ENCODE measurements at regions not wholly inside any gene's neighbourhood (a gene's known extent, or its start where the extent isn't known, plus 50 kb on each side); places are given as distances from the start of the nearest gene placed in this dataset.

- TF ChIP-seq POLR2AphosphoS5 (IDR thresholded peaks at IDR 0.05; ENCODE audit: low read depth, low read length) (no peak), REST (IDR thresholded peaks at IDR 0.05; ENCODE audit: insufficient read depth in 1 of 2, low read depth in 2 of 2, low read length in 2 of 2) (no peak), FOXP2 (optimal IDR thresholded peaks at IDR 0.05; ENCODE audit: borderline replicate concordance, extremely low read depth, extremely low read length, insufficient read depth) (no peak), SIN3A (IDR thresholded peaks at IDR 0.05; ENCODE audit: borderline replicate concordance, insufficient read depth, low read length) (no peak), TAF1 (IDR thresholded peaks at IDR 0.05; ENCODE audit: borderline replicate concordance, insufficient read depth, low read length) (no peak)
Measured at GRCh38 chr18:78738076-78738690, 241.4 kb upstream of the SALL3 start.
